ENCODE measurements at regions not wholly inside any gene's neighbourhood (a gene's known extent, or its start where the extent isn't known, plus 50 kb on each side); places are given as distances from the start of the nearest gene placed in this dataset.
"Not testable (repeated sequence)": the region's sequence is repeated elsewhere in the genome, so short reads cannot be mapped to it uniquely, and the experiment has no call there.

DNA sequence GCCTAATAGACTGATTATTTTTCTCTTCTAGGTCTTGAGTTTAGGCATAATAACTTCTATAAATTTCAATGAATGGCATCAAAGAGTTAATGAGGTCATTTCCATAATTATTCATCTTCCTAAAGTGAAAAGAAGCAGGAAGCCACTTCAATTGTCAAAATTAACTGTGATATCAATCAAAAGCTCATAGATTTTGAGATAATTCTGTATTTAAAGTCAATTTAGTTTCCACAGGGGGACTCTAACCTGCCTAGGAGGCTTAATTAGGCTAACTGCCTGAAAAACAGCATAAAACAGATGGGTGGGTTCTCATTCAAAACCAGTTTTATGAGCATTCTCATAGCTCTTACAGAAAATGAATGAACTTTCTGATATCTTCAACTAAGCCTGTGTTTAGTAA is 177.8 kb downstream of the OTOL1 start:
- Histone ChIP-seq H3K27ac (no peak overlapping the region), H3K4me3 (no peak overlapping the region), H3K4me1 (replicated peaks in 1 of 2) (peaks cover 5 to 12% of the 10 kb centered on the region in 2 donors)
- peak in 1 of 8 experiments; percentile 44 for ATAC-seq (replicated peaks in 6 of 8)
- in situ Hi-C loops (cut with MboI; ENCODE audit: low pct_unique_long_range_greater_than_20kb in 2 of 9, low sequenced_read_pairs in 9 of 9, unreplicated experiment in 9 of 9), result no loop called here

DNA sequence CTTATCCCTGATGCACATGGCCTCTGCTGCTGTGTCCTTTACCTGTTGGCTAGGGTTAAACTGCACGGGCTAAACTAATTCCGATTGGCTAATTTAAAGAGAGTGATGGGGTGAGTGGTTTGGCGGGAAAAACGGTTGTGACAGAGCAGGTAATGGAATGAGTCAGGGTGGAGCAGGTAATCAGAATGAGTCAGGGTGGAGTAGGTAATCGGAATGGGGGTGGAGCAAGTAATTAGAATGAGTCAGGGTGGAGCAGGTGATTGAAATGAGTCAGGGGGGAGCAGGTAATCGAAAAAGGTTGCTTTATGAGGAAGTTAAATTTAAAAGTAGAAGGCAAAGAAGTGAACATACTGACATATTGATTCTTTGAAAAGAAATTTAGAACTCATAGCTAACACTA is 185.2 kb downstream of the OTOL1 start:
- H3K4me3 ChIP-seq; H3K27ac ChIP-seq; H3K4me1 ChIP-seq (replicated peaks in 1 of 2); ATAC-seq (replicated peaks in 6 of 8); in situ Hi-C loops (cut with MboI; ENCODE audit: low pct_unique_long_range_greater_than_20kb in 2 of 9, low sequenced_read_pairs in 9 of 9, unreplicated experiment in 9 of 9): not testable (repeated sequence)
- 38 to 96% (median 78%) methylated on average over 2 to 6 of the region's 6 CpGs for WGBS, 10 experiments

DNA sequence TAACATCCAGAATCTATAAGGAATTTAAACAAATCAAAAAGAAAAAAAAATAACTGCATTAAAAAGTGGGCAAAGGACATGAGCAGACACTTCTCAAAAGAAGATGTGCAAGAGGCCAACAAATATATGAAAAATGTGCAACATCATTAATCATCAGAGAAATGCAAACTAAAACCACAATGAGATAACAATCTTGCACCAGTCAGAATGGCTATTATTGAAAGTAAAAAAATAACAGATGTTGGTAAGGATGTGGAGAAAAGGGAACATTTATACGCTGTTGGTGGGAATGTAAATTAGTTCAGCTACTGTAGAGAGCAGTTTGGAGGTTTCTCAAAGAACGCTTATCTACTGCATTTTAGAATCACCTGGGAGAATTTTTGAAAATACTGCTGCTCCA is 186.1 kb downstream of the OTOL1 start:
- in situ Hi-C loops (cut with MboI; ENCODE audit: low pct_unique_long_range_greater_than_20kb in 2 of 9, low sequenced_read_pairs in 9 of 9, unreplicated experiment in 9 of 9), result no loop called here
- 12 to 90% (median 78%) methylated on average over 1 to 2 of the region's 2 CpGs; no CpG with 5 or more reads in 1 of the 10 experiments for WGBS, 10 experiments
- no peaks in the 10 kb centered on the region for H3K4me1 ChIP-seq (replicated peaks in 1 of 2)
- ATAC-seq (replicated peaks in 6 of 8), result peak in 2 of 8 experiments; percentile 79 to 84
- no peak overlapping the region for H3K4me3 ChIP-seq
- no peak overlapping the region for H3K27ac ChIP-seq

DNA sequence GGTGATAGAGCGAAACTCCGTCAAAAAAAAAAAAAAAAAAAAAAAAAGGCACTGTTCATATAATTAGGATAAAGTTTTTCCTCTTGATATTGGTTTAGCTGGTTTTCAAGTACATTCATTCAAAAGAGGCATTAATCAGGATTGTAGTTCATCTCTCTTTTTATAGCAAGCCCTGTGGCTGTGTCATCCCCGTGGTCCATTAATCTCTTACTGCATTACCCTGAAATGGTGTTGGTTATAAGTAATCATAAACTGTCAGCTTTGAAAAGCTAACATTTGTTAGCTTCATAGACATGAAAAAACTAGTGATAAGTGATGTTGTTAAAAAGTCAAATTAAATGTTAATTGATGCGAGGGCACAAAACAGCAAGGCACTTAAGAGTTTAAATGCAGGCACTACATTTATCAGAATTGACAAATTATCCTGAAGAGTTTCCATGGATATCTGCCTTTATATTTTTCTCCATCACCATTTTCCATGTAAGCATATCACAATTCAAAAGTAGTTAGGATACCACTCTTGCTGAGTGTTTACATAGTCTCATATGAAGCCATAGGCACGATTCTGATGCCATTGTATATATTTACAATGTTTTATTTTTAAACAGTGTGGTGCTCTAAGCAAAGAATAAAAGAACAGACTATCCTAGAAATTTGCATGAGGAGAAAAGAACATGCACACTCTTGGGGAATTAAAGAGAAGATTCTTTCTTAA is 193.1 kb downstream of the OTOL1 start:
- H3K4me3 ChIP-seq, result no peak overlapping the region
- in situ Hi-C loops (cut with MboI; ENCODE audit: low pct_unique_long_range_greater_than_20kb in 2 of 9, low sequenced_read_pairs in 9 of 9, unreplicated experiment in 9 of 9), result no loop called here

DNA sequence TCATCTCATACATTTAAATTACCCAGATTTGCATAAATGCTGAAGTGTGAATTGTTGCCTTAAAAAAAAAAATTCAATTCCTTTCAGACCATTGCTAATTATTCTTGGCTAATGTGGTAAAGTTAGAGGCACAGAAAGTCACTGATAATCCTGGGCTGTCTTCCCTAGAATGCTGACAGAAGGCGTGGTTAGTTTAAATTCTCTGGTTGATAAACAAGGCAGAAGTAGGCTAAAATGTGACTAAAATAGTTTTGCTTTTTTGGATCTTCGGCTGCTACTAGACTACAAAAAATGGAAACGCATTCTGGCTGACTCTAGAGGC is 193.7 kb downstream of the OTOL1 start:
- H3K27ac ChIP-seq, result no peak overlapping the region
- peak in 6 of 8 experiments; percentile 23 to 57 (median 35) for ATAC-seq (replicated peaks in 6 of 8)
- 0 to 92% (median 76%) methylated on average over 1 to 3 of the region's 3 CpGs; no CpG with 5 or more reads in 3 of the 10 experiments for WGBS, 10 experiments
- H3K4me3 ChIP-seq, result no peak overlapping the region
- H3K4me1 ChIP-seq (replicated peaks in 1 of 2), result peaks cover 0 to 3% of the 10 kb centered on the region in 2 donors
- in situ Hi-C loops (cut with MboI; ENCODE audit: low pct_unique_long_range_greater_than_20kb in 2 of 9, low sequenced_read_pairs in 9 of 9, unreplicated experiment in 9 of 9), result no loop called here

More for the DNA sequence above, 193.1 kb downstream of the OTOL1 start:
- Histone ChIP-seq H3K27ac (no peak overlapping the region), H3K4me1 (replicated peaks in 1 of 2) (peaks cover 0 to 3% of the 10 kb centered on the region in 2 donors)
- WGBS, 10 experiments, result 4 to 82% (median 57%) methylated on average over 1 to 5 of the region's 5 CpGs
- peak in 6 of 8 experiments; percentile 46 to 77 (median 64) for ATAC-seq (replicated peaks in 6 of 8)

DNA sequence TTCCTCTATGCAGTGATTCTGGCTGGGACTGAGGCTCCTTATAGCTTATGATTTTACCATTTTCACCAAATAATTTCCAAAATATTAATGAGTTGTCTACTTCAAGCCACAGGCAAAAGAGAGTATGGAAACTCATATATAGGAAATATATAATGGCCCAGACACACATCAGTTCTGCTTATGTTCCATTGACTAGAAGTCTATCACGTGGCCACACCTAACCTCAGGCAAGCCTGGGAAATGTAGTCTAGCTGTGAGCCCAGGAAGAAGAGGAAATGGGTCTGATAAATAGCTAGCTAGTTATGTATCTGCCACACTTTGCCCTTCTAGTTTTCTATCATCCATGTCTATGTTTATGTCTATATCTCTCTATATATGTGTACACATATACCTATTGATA is 195.1 kb downstream of the OTOL1 start:
- WGBS, 10 experiments, result 20 to 100% (median 60%) methylated on average over 1 of the region's 1 CpG; no CpG with 5 or more reads in 6 of the 10 experiments
- in situ Hi-C loops (cut with MboI; ENCODE audit: low pct_unique_long_range_greater_than_20kb in 2 of 9, low sequenced_read_pairs in 9 of 9, unreplicated experiment in 9 of 9), result no loop called here
- no peak for ATAC-seq (replicated peaks in 6 of 8)
- peaks cover 0 to 3% of the 10 kb centered on the region in 2 donors for H3K4me1 ChIP-seq (replicated peaks in 1 of 2)
- H3K4me3 ChIP-seq, result no peak overlapping the region
- H3K27ac ChIP-seq, result no peak overlapping the region

DNA sequence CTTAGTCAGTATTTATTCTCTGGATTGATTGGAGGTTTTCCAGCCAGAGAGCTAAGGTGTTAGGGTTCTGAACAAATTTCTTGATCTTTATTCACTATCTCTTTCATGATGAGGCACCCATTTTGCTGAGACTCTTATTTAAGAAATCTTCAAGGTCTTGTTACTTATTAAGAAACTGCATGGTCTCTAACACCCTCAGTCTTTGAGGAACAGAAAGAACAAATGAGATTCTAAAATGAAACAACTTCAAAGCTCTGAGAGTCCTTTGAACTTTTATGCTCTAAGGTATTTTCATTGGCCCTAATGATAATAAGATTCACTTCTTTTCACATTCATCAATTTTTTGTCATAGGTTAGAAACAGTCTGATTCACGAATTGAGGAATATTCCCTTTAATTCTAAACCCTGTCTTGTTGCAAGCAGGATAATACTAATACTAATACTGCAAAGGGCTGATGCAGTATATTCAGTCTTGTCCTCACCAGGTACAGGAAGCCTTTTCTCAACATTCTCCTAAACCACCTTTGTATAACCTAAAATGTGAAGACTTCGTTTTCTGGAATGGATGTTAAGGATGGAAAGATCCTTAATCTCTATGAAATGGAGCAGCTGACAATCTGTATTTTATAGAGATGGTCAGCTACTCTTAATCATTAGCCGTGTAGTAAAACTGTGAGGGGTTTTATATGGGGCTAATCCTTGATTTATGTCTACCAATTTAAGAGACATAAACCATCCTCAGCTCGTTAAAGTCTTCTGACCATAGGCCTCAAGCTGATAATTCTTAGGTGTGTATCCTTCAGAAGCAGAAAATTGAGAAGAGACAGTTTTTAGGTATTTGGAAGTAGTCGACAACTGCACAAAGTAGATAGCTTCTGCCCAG is 198.3 kb downstream of the OTOL1 start:
- Histone ChIP-seq H3K27ac (no peak overlapping the region), H3K4me3 (no peak overlapping the region), H3K4me1 (replicated peaks in 1 of 2) (peaks cover 0 to under 1% of the 10 kb centered on the region in 2 donors)
- 0 to 93% (median 68%) methylated on average over 1 to 5 of the region's 5 CpGs for WGBS, 10 experiments
- in situ Hi-C loops (cut with MboI; ENCODE audit: low pct_unique_long_range_greater_than_20kb in 2 of 9, low sequenced_read_pairs in 9 of 9, unreplicated experiment in 9 of 9), result no loop called here
- ATAC-seq (replicated peaks in 6 of 8), result no peak

DNA sequence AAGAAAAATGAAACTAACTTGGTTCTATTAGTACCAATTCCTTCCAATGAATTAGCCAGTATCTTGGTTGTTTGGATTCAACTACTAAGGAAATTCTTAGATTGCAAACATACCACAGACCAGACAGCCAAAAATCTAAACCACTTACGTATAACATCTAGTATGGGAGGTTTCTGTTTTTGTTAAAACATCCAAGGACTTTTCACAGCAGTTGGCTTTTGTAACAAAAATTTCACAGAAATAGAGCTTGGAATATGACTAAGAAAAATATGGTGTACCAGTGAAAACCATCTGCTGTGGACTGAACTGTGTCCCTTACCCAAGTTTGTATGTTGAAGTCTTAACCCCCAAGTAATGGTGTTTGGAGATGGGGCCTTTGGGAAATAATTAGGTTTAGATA is 199.2 kb downstream of the OTOL1 start:
- ATAC-seq (replicated peaks in 6 of 8), result no peak
- Histone ChIP-seq H3K27ac (no peak overlapping the region), H3K4me1 (replicated peaks in 1 of 2) (no peaks in the 10 kb centered on the region), H3K4me3 (no peak overlapping the region)
- 0 to 100% (median 88%) methylated on average over 1 of the region's 1 CpG; no CpG with 5 or more reads in 1 of the 10 experiments for WGBS, 10 experiments
- in situ Hi-C loops (cut with MboI; ENCODE audit: low pct_unique_long_range_greater_than_20kb in 2 of 9, low sequenced_read_pairs in 9 of 9, unreplicated experiment in 9 of 9), result no loop called here

DNA sequence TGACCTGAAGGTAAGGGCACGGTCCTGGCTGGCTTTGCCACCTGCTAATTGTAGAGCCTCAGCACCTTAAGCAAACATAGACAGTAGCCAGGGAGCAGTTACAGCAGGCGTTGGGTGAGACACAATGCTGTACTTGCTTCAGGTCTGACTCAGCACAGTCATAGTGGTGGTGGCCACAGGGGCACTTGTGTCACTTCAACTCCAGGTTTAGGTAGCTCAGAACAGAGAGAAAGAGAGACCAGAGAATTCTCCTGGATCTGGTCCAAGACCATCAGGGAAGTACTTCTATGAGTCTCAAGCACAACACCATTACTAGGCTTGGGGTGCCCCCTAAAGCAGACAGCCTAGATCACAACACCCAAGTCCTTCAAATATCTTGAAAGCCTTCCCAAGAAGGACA is 204.4 kb downstream of the OTOL1 start:
- WGBS, 10 experiments, result 0 to 100% (median 79%) methylated on average over 1 to 2 of the region's 2 CpGs; no CpG with 5 or more reads in 4 of the 10 experiments
- Histone ChIP-seq H3K4me1 (replicated peaks in 1 of 2) (no peaks in the 10 kb centered on the region), H3K4me3 (no peak overlapping the region), H3K27ac (no peak overlapping the region)
- peak in 2 of 8 experiments; percentile 29 to 75 for ATAC-seq (replicated peaks in 6 of 8)
- in situ Hi-C loops (cut with MboI; ENCODE audit: low pct_unique_long_range_greater_than_20kb in 2 of 9, low sequenced_read_pairs in 9 of 9, unreplicated experiment in 9 of 9), result no loop called here

DNA sequence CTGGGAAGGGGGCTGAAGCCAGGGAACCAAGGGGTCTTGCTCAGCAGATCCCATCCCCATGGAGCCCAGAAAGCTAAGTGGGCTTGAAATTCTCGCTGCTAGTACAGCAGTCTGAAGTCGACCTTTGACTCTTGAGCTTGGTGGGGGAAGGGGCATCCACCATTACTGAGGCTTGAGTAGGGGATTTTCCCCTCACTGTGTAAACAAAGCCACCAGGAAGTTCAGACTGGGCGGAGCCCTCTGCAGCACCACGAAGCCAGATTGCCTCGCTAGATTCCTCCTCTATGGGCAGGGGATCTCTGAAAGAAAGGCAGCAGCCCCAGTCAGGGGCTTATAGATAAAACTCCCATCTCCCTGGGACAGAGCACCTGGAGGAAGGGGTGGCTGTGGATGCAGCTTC is 210.6 kb downstream of the OTOL1 start:
- in situ Hi-C loops (cut with MboI; ENCODE audit: low pct_unique_long_range_greater_than_20kb in 2 of 9, low sequenced_read_pairs in 9 of 9, unreplicated experiment in 9 of 9); H3K27ac ChIP-seq; H3K4me3 ChIP-seq; ATAC-seq (replicated peaks in 6 of 8); H3K4me1 ChIP-seq (replicated peaks in 1 of 2): not testable (repeated sequence)
- 20 to 93% (median 81%) methylated on average over 1 to 3 of the region's 5 CpGs; no CpG with 5 or more reads in 3 of the 10 experiments for whole genome bisulfite sequencing, 10 experiments

DNA sequence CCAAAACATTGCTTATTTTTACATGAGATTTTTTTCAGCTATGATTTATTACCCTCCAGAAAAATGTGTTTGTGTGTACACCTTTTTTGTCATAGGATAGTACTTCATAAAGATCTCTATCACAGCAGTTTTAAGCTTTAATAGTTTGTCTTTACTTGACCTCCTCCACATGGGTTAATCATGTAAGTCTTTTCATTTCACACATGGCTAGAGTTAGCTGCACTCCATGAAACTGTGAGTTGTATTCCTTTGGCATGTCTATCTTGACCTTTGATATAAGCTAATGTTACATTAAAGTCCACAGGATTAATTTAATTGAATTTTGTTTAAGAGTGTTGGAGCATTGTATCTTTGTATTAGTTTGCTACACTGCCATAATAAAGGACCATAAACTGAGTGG is 217.1 kb downstream of the OTOL1 start:
- in situ Hi-C loops (cut with MboI; ENCODE audit: low pct_unique_long_range_greater_than_20kb in 2 of 9, low sequenced_read_pairs in 9 of 9, unreplicated experiment in 9 of 9), result no loop called here
- ATAC-seq (replicated peaks in 6 of 8), result no peak
- Histone ChIP-seq H3K27ac (no peak overlapping the region), H3K4me1 (replicated peaks in 1 of 2) (no peaks in the 10 kb centered on the region), H3K4me3 (no peak overlapping the region)

DNA sequence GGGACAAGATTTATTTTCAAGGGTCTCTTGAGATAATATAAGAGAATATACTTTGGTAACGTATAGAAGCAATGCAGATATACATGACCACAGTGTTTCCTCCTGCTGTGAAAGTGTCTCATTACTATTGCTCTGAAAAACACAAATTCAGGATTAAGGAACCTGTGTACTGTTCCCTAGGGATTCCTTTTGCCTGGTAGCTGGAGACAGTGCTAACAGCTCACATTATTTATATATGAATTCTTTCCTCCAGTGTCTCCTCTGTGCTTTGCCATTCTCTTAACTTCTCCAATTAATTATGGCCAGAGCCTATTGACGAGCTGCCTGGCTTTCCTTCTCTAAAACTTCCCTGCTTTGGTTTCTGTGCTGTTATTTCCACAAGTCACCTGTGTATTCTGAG is 235.4 kb downstream of the OTOL1 start:
- Histone ChIP-seq H3K4me3 (no peak overlapping the region), H3K4me1 (replicated peaks in 1 of 2) (no peaks in the 10 kb centered on the region), H3K27ac (no peak overlapping the region)
- peak in 4 of 8 experiments; percentile 43 to 80 (median 65) for ATAC-seq (replicated peaks in 6 of 8)
- in situ Hi-C loops (cut with MboI; ENCODE audit: low pct_unique_long_range_greater_than_20kb in 2 of 9, low sequenced_read_pairs in 9 of 9, unreplicated experiment in 9 of 9), result no loop called here
- 0 to 100% (median 60%) methylated on average over 1 to 2 of the region's 2 CpGs; no CpG with 5 or more reads in 1 of the 10 experiments for WGBS, 10 experiments

DNA sequence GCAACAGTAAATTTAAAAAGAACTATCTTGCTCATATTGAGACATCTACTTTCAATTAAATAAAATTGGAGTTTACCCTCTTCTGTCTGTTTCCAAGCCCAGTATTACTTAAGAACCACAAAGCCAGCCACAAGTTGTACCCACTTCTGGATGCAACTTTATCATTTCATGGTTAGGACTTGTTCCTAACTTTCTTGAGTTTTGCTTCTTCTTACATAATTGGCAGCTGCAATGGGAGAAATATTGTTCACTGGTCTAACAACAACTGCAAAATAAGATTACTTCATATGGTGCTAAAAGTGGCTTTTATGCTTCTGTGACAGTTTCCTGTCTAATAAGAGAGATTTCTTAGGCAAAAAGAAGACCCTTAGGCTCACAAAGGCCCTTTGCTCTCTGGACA is 240.6 kb downstream of the OTOL1 start:
- in situ Hi-C loops (cut with MboI; ENCODE audit: low pct_unique_long_range_greater_than_20kb in 2 of 9, low sequenced_read_pairs in 9 of 9, unreplicated experiment in 9 of 9), result no loop called here
- Histone ChIP-seq H3K4me1 (replicated peaks in 1 of 2) (no peaks in the 10 kb centered on the region), H3K4me3 (no peak overlapping the region), H3K27ac (no peak overlapping the region)
- ATAC-seq (replicated peaks in 6 of 8), result no peak

DNA sequence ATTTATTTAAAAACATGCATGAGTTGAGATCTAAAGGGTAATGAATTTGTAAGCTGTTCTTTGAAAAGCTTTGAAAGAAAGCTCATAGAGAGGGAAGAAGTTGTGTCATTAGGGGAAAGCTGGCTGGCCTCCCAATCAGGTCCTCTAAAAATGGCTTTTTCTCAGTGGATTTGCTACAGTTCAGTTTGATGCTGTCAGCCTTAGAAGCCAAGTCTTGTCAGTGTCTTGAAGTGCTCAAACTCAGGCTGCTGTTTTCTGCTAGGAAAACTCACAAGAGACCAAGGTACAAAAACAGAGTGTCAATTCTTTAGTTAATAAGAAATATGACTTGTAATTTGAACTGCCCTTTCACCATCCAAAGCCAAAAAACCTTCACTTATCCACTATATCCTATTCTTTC is 243.8 kb downstream of the OTOL1 start:
- in situ Hi-C loops (cut with MboI; ENCODE audit: low pct_unique_long_range_greater_than_20kb in 2 of 9, low sequenced_read_pairs in 9 of 9, unreplicated experiment in 9 of 9), result no loop called here
- H3K4me3 ChIP-seq, result no peak overlapping the region
- no peak for ATAC-seq (replicated peaks in 6 of 8)

More for the DNA sequence above, 243.8 kb downstream of the OTOL1 start:
- no peaks in the 10 kb centered on the region for H3K4me1 ChIP-seq (replicated peaks in 1 of 2)
- H3K27ac ChIP-seq, result no peak overlapping the region
